Peyer's patch (tissue), 4 donors: ENCODE measurements at regions not wholly inside any gene's neighbourhood (a gene's known extent, or its start where the extent isn't known, plus 50 kb on each side); places are given as distances from the start of the nearest gene placed in this dataset.
"Not testable (repeated sequence)": the region's sequence is repeated elsewhere in the genome, so short reads cannot be mapped to it uniquely, and the experiment has no call there.

Experiments used
- DNase-seq, 3 donors: peaks; one replicate each; pipeline ENCODE4 v3.0.0-alpha.2; 2017 to 2019
- H3K27ac ChIP-seq, 4 donors: fragments of 200-600 bp; sonication (generic); one replicate each; pipeline ENCODE4 v1.5.1; 2016 to 2019
- H3K27me3 ChIP-seq, 2 donors: fragments of 200-600 bp; sonication (generic); one replicate each; pipeline ENCODE4 v1.5.1; 2019
- H3K36me3 ChIP-seq, 3 donors: fragments of 200-600 bp; sonication (generic); one replicate each; pipeline ENCODE4 v1.5.1; 2016 to 2019
- H3K4me1 ChIP-seq, 4 donors: fragments of 200-600 bp; sonication (generic); one replicate each; pipeline ENCODE4 v1.5.1; 2016 to 2019
- H3K4me3 ChIP-seq, 4 donors: fragments of 200-600 bp; sonication (generic); 1 replicate in 3 of 4; 2 replicates in 1 of 4; pipeline ENCODE4 v1.5.1; 2016 to 2019; ENCODE audit warnings: mild to moderate bottlenecking in 1 of 4
- H3K9me3 ChIP-seq, 4 donors: fragments of 200-600 bp; sonication (generic); one replicate each; pipeline ENCODE4 v1.5.1; 2016 to 2019; ENCODE audit warnings: mild to moderate bottlenecking in 1 of 4
- CTCF ChIP-seq, 6 experiments: fragments of 450-650 bp in 4 of 6; fragments of 200-600 bp in 2 of 6; sonication (generic) in 1 of 6; IDR thresholded peaks; one replicate each; pipeline ENCODE4 v1.5.1; 2017 to 2019; ENCODE audit warnings: antibody characterized with exemption in 6 of 6, mild to moderate bottlenecking in 3 of 6, moderate library complexity in 1 of 6
- POLR2A ChIP-seq, 2 donors: fragments of 450-650 bp; IDR thresholded peaks; one replicate each; pipeline ENCODE4 v1.5.1; 2017; ENCODE audit warnings: antibody characterized with exemption in 2 of 2, mild to moderate bottlenecking in 2 of 2, moderate library complexity in 2 of 2

- H3K27me3 ChIP-seq, result no peaks in the 10 kb centered on the region
- TF ChIP-seq POLR2A (IDR thresholded peaks at IDR 0.05) (no peak), CTCF (IDR thresholded peaks at IDR 0.05) (no peak)
- no peak overlapping the region for H3K4me3 ChIP-seq
- H3K36me3 ChIP-seq, result no peaks in the 10 kb centered on the region
- H3K4me1 ChIP-seq, result no peaks in the 10 kb centered on the region
- DNase-seq, result no peak
- H3K27ac ChIP-seq, result no peak overlapping the region
- H3K9me3 ChIP-seq, result no peaks in the 10 kb centered on the region
Observed at GRCh38 chr15:61374848-61375247, 145.7 kb upstream of the RORA start.

- H3K36me3 ChIP-seq, result no peaks in the 10 kb centered on the region
- no peak overlapping the region for H3K27ac ChIP-seq
- H3K4me3 ChIP-seq, result no peak overlapping the region
Observed at GRCh38 chr15:61367953-61368352, 138.9 kb upstream of the RORA start.

GRCh38 chr15:61364871-61365270, 135.8 kb upstream of the RORA start:
- DNase-seq, result no peak

More at GRCh38 chr15:61367953-61368352, 138.9 kb upstream of the RORA start:
- no peaks in the 10 kb centered on the region for H3K4me1 ChIP-seq
- TF ChIP-seq POLR2A (IDR thresholded peaks at IDR 0.05), result no peak
- no peak for TF ChIP-seq CTCF (IDR thresholded peaks at IDR 0.05)
- peaks cover 0 to 5% (median 0%) of the 10 kb centered on the region in 4 donors for H3K9me3 ChIP-seq
- H3K27me3 ChIP-seq, result no peaks in the 10 kb centered on the region
- DNase-seq, result no peak

GRCh38 chr15:61362912-61363311, 133.8 kb upstream of the RORA start:
- H3K36me3 ChIP-seq, H3K27me3 ChIP-seq, H3K4me3 ChIP-seq, H3K9me3 ChIP-seq, H3K4me1 ChIP-seq, DNase-seq, H3K27ac ChIP-seq: not testable (repeated sequence)

More at GRCh38 chr15:61364871-61365270, 135.8 kb upstream of the RORA start:
- no peaks in the 10 kb centered on the region for H3K27me3 ChIP-seq
- no peaks in the 10 kb centered on the region for H3K36me3 ChIP-seq
- no peak overlapping the region for H3K4me3 ChIP-seq
- H3K9me3 ChIP-seq, result peaks cover 0 to 5% (median 0%) of the 10 kb centered on the region in 4 donors
- no peaks in the 10 kb centered on the region for H3K4me1 ChIP-seq
- TF ChIP-seq CTCF (IDR thresholded peaks at IDR 0.05), result no peak
- no peak for TF ChIP-seq POLR2A (IDR thresholded peaks at IDR 0.05)
- H3K27ac ChIP-seq, result no peak overlapping the region

GRCh38 chr15:61344293-61344692, 115.2 kb upstream of the RORA start:
- H3K36me3 ChIP-seq, result no peaks in the 10 kb centered on the region
- no peaks in the 10 kb centered on the region for H3K27me3 ChIP-seq
- DNase-seq, result no peak
- H3K27ac ChIP-seq, result no peak overlapping the region
- H3K4me1 ChIP-seq, result no peaks in the 10 kb centered on the region
- no peaks in the 10 kb centered on the region for H3K9me3 ChIP-seq
- H3K4me3 ChIP-seq, result no peak overlapping the region
- TF ChIP-seq CTCF (IDR thresholded peaks at IDR 0.05) (no peak), POLR2A (IDR thresholded peaks at IDR 0.05) (no peak)

- H3K27ac ChIP-seq, result no peak overlapping the region
- no peaks in the 10 kb centered on the region for H3K27me3 ChIP-seq
- no peak overlapping the region for H3K4me3 ChIP-seq
- no peaks in the 10 kb centered on the region for H3K36me3 ChIP-seq
- no peaks in the 10 kb centered on the region for H3K4me1 ChIP-seq
- no peaks in the 10 kb centered on the region for H3K9me3 ChIP-seq
- TF ChIP-seq CTCF (IDR thresholded peaks at IDR 0.05) (no peak), POLR2A (IDR thresholded peaks at IDR 0.05) (no peak)
- DNase-seq, result no peak
Observed at GRCh38 chr15:61342390-61342789, 113.3 kb upstream of the RORA start.
